Adipose tissue (tissue), 3 donors: ENCODE measurements at regions not wholly inside any gene's neighbourhood (a gene's known extent, or its start where the extent isn't known, plus 50 kb on each side); places are given as distances from the start of the nearest gene placed in this dataset.
"Not testable (repeated sequence)": the region's sequence is repeated elsewhere in the genome, so short reads cannot be mapped to it uniquely, and the experiment has no call there.

ENCODE experiments used
- H3K27ac ChIP-seq: one replicate; pipeline ENCODE4 v1.5.1; 2013; ENCODE audit warnings: low read depth, low read length
- WGBS, 3 donors: extraction: QIAGEN DNeasy Blood & Tissue Kit; methylation state at CpG; one replicate each; pipeline ENCODE4 v1.1.7; 2013; 5-methylcytosine and 5-hydroxymethylcytosine counted together
- donor health status: healthy with polysubstance abuse.
- donor health status: Bipolar disorder and iron deficiency.
- donor health status: healthy.

DNA sequence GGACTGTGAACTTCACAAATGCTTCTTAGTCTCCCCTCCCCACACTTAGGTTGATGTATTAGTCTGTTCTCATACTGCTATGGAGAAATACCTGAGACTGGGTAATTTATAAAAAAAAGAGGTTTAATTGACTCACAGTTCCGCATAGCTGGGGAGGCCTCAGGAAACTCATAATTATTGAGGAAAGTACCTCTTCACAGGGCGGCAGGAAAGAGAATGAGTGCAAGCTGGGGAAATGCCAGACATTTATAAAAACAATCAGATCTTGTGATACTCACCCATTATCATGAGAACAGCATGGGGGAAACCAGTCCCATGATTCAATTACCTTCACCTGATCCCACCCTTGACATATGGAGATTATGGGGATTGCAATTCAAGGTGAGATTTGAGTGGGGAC is 178.8 kb downstream of the SLC38A4 start:
- 59 to 75% (median 74%) methylated on average over 2 of the region's 2 CpGs for WGBS, 3 donors

DNA sequence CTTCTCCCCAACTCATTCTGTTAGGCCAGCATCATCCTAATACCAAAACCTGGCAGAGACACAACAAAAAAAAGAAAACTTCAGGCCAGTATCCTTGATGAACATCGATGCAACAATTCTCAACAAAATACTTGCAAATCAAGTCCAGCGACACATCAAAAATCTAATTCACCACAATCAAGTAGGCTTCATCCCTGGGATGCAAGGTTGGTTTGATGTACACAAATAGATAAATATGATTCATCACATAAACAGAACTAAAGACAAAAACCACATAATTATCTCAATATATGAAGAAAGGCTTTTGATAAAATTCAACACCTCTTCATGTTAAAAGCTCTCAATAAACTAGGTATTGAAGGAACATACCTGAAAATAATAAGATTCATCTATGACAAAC is 184.1 kb downstream of the SLC38A4 start:
- 96 to 98% (median 97%) methylated on average over 2 of the region's 2 CpGs for WGBS, 3 donors
- not testable (repeated sequence) for H3K27ac ChIP-seq

More for the DNA sequence above, 178.8 kb downstream of the SLC38A4 start:
- no peak overlapping the region for H3K27ac ChIP-seq

DNA sequence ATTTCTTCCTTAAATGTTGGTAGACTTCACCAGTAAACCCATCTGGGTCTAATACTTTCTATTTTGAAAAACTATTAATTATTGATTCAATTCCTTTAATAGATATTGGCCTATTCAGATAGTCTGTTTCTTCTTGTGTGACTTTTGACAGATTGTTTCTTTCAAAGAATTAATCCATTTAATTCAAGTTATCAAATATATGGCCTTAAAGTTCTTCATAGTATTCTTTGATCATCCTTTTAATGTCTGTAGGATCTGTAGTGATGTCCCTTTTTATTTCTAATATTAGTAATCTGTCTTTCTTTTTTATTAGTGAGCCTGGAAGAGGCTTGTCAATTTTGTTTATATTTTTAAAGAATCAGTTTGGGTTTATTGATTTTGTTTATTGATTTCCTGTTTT is 190.0 kb downstream of the SLC38A4 start:
- no peak overlapping the region for H3K27ac ChIP-seq

DNA sequence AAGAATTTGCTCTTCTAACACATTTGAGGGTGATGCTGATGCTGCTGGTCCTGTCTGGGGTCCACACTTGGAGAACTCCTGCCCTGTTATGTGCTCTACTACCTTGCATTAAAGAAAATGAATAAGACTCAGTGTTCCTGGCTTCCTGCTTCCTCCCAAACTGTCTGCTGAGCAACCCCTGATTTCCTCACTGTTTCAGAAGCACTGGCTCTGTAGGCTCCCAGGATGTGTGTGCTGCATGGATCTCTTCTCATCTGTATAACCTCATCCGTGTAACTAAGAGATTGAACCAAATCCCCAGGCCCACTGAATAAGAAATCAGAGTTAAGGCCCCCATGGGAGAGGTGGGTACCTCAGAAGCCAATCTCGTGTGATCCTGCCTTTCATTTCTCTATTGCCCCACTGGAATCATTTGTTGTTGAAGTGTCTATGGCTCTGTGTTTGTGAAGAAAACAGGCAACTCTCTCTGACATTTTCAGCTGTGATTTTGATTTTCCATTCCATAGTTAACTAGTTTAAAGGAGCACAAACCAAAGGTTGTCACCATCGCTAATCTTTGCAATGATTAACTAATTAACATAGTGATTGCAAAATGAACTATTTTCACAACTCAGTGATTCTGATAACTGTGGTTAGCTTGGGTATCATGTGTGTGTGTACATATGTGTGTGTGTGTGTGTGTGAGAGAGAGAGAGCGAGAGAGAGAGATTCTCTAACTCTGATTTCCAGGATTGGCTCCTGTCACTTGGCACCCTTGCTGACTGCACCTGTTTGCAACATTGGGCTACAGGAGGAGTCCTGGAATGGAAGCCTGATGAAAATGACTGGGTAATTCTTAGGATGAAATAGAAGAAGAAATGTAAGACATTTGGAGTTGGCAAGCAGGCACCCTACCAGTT is 196.2 kb downstream of the SLC38A4 start:
- WGBS, 3 donors: 52 to 79% (median 79%) methylated on average over 4 of the region's 4 CpGs
- no peak overlapping the region for H3K27ac ChIP-seq

DNA sequence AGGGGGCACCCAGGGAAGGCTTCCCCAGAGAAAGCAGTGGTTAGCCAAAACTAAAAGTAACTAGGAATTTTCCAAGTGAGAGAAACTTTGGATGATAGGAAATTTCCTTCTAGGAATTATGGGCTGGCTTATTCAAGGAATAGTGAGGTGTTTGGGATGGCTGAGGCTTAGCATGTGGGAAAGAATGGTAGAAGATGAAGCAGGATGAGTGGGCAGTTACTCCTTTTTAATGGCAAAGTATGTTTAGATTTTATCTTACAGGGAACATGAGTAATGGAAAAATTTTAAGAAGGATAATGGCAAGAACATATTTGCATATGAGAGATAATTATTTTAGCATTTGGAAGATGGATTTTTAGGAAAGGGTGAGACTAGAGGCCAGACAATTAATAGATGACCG is 197.6 kb downstream of the SLC38A4 start:
- no peak overlapping the region for H3K27ac ChIP-seq
- 74 to 92% (median 75%) methylated on average over 1 of the region's 1 CpG for WGBS, 3 donors

DNA sequence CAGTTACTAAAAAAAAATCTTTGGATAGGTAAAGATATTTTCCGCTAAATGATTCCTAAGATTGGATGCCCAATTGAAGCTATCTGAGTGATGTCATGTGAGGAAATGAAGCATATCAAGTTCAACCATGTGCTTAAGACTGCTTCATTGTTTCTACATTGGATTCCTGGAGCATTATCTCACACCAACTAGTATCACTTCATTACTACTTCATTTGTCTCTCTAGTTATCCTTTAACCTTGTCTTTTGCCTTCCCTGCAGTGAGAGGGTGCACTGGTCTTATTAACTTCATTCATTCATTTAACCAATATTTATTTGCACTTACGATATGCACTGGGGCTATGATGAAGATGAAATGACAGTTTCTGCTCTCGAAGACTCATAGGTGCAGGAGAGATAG is 198.1 kb downstream of the SLC38A4 start:
- 86 to 99% (median 96%) methylated on average over 3 of the region's 3 CpGs for WGBS, 3 donors
- H3K27ac ChIP-seq: no peak overlapping the region

DNA sequence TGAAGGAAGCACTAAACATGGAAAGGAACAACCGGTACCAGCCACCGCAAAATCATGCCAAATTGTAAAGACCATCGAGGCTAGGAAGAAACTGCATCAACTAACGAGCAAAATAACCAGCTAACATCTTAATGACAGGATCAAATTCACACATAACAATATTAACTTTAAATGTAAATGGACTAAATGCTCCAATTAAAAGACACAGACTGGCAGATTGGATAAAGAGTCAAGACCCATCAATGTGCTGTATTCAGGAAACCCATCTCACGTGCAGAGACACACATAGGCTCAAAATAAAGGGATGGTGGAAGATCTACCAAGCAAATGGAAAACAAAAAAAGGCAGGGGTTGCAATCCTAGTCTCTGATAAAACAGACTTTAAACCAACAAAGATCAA is 206.3 kb downstream of the SLC38A4 start:
- WGBS, 3 donors: 77 to 96% (median 86%) methylated on average over 2 to 4 of the region's 5 CpGs
- H3K27ac ChIP-seq: not testable (repeated sequence)

DNA sequence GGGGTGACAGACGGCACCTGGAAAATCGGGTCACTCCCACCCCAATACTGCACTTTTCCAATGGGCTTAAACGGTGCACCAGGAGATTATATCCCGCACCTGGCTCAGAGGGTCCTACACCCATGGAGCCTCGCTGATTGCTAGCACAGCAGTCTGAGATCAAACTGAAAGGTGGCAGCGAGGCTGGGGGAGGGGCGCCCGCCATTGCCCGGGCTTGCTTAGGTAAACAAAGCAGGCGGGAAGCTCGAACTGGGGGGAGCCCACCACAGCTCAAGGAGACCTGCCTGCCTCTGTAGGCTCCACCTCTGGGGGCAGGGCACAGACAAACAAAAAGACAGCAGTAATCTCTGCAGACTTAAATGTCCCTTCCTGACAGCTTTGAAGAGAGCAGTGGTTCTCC is 208.1 kb downstream of the SLC38A4 start:
- not testable (repeated sequence) for H3K27ac ChIP-seq
- WGBS, 3 donors: 91 to 95% (median 94%) methylated on average over 11 of the region's 11 CpGs

DNA sequence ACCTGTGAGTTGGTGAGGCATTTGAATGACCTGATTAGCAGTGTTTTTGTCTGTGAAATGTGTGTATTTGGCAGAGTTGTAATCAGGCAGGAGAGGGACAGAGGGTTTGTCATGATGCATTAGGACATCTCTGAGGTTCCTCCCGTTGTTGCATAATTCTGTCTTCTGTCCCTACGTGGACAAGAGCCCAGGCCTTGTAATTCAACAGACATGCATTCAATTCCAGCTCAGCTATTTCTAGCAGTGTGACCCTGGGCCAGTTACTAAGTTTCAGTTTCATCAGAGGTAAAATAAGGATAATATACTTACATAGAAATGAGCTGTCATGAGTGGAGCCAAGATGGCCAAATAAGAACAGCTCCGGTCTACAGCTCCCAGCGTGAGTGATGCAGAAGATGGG is 208.6 kb downstream of the SLC38A4 start:
- H3K27ac ChIP-seq: no peak overlapping the region
- 54 to 90% (median 65%) methylated on average over 4 of the region's 4 CpGs for WGBS, 3 donors

DNA sequence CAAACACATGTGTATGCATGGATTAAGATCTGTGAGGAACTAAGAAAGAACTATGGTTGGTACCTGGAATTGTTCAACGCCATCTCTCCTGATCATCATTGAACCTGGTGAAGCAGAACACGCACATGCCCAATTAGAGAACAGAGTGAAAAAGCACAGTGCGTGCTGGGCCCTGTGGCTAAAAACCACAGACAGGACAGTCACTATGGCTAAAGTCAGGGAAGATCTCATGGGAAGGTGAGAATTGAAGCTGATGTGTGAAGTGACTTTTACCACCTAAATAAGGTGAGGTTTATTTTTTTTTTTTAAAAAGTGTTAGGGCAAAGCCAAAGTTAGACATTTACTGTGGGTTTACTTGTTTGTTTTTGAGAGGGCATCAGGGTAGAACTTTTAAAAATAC is 215.0 kb downstream of the SLC38A4 start:
- 94 to 98% (median 97%) methylated on average over 3 of the region's 3 CpGs for WGBS, 3 donors
- H3K27ac ChIP-seq: no peak overlapping the region

DNA sequence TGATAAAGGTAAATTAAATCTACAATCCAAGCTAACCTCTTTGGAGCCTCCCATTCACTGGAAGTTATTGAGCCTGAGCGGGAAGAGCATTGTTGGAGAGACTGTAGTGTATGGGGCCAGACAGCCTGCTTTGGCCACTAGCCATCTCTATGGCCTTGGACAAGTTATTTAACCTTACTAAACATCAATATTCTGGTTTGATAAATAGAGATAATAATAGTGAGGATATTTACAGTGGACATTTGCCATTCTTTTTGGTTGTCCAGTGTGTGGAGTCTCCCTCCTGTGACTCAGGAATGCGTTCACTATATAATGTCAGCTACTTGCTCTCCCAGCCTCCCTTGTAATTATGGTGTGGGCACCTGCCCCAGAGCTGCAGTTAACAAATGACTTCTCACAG is 216.1 kb downstream of the SLC38A4 start:
- H3K27ac ChIP-seq: no peak overlapping the region
- 39 to 97% (median 96%) methylated on average over 2 of the region's 2 CpGs for WGBS, 3 donors

DNA sequence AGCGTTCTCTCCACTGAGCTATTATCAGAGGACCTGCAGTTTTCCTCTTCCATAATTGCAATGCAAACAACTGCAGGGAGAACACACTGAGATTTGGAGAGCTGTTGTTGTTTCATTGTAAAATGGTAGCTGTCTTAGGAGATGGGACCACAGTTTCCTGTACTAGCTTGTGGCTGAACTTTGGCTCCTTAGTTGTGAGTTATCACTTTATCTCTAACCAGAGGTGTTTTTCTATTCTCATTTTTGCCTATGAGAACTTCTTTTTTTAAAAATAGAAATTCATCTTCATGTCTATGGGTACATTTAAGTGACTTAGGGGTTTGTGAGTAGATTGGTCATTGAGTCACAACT is 216.5 kb downstream of the SLC38A4 start:
- WGBS, 3 donors: 49 to 88% (median 62%) methylated on average over 1 of the region's 1 CpG
- no peak overlapping the region for H3K27ac ChIP-seq

DNA sequence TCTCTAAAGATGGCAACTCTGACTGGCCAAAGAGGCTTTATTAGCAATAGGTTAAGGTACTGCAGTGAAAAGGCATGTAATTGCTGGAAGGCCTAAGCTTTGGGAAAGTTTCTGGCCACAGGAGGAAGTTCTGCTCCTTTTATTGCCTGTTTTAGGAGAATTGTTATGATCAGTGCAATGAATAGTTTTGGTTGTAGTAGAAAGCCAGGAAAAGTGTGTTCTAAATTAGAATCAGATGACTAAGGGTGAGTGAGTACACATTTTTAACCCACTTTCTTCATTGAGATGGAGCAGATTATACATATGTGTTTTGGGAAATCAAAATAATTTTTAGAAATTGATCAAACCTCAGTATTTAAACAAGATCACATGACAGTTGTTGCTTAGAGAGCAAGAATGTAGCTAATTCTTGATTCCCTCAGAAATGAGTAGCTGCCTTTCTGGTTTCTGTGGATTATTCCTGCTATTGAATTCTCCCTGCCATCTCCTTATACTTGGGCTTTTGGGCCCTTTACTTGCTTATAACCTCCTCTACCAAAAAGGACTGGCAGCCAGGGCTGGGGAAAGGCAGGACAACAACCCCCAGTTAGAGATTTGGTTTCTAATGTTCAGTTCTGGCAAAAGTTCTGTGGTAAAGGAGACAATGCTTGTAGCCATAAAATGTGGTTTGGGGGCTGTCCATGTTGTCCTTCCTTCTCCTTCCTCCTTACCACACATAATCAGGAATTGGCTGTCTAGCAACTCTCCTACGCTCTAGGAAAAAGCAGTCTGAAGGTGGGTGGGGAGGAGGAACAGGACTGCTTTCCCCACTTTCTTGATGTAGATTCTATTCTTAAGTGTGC is 217.1 kb downstream of the SLC38A4 start:
- WGBS, 3 donors: 61 to 100% (median 68%) methylated on average over 1 of the region's 1 CpG
- H3K27ac ChIP-seq: no peak overlapping the region

DNA sequence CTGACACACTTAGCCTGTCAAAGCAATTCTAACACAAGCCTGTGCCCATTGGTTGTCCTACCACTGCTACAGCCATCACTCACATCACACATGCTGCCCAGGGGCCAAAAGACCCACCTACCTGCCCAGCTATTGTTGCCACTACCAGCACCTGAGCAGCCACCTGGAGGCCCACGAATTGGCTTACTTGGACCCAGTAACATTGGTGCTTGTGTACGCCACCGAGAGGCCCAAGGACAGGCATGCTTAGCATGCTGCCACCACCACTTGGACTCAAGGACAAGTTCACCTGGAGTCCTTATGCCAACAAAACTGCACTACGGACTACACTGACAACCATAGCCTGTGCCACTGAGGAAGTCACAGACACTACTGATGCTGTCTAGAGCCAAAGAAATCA is 221.1 kb downstream of the SLC38A4 start:
- H3K27ac ChIP-seq: no peak overlapping the region
- WGBS, 3 donors: 65 to 95% (median 91%) methylated on average over 4 of the region's 4 CpGs

DNA sequence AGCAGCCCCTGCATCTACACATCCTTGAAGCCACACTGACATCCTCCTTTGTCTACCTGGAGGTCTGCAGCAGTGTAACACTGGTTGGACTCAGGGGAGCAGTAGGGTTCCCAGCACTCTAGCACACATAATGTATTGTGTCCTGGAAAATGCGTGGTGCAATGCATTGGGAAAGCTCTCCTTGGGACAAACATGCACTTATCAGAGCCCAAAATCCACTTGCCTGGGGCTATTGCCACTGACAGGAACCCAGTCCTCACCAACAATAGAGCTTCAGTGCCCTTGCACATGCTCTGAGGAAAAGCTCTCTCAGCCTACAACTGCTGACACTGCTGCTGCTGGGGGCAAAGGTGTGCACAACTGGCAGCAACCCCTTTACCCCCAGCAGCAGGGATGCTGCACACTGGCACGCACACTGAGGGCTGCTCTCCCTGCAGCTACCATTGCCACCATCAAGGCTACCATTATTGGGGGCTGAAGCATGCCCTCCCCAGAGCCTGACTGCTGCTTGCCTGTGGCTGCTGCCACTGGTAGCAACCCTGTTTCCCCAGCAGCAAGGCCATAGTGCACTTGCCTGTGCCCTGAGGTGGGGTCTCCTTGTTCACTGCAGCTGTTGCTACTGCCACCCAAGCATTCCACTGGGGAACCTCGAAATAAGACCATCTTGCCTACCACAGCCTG is 221.9 kb downstream of the SLC38A4 start:
- 82 to 97% (median 92%) methylated on average over 3 of the region's 3 CpGs for WGBS, 3 donors
- no peak overlapping the region for H3K27ac ChIP-seq

DNA sequence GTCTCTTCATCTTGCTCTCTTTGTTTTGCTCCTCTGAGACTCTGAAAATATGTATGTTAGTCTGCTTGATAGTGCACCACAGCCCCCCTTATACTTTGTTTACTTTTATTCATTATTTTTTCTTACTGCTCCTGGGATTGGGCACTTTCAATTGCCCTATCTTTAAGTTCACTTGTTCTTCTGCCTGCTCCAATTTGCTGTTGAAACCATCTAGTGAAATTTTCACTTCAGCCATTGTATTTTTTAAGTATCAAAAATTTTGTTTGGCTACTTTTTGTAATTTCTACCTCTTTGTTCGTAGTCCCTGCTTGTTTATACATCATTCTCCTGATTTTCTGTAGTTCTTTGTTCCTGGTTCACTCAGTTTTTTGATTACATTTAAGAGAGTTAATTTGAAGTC is 223.3 kb downstream of the SLC38A4 start:
- WGBS, 3 donors: 93 to 94% (median 94%) methylated on average over 1 of the region's 1 CpG
- H3K27ac ChIP-seq: no peak overlapping the region

DNA sequence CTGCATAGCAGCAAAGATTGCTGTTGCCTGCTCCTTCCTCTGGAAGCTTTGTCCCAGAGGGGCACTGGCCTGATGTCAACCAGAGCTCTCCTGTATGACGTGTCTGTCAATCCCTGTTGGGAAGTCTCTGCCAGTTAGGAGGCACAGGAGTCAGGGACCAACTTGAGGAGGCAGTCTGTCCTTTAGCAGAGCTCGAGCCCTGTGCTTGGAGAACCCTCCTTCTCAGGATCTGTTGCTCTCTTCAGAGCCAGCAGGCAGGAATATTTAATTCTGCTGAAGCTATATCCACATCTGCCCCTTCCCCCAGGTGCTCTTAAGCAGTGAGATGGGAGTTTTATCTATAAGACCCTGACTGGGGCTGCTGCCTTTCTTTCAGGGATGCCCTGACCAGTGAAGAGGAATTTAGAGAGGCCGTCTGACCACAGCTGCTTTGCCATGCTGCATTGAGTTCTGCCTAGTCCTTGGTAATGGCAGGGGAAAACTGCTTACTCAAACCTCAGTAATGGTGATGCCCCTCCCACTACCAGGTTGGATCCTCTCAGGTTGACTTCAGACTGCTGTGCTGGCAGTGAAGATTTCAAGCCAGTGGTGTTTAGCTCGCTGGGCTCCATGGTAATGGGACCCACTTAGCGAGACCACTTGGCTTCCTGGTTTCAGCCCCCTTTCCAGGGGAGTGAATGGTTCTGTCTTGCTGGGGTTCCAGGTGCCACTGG is 218.6 kb upstream of the SLC38A2 start:
- 80 to 98% (median 91%) methylated on average over 5 of the region's 5 CpGs for WGBS, 3 donors
- no peak overlapping the region for H3K27ac ChIP-seq

DNA sequence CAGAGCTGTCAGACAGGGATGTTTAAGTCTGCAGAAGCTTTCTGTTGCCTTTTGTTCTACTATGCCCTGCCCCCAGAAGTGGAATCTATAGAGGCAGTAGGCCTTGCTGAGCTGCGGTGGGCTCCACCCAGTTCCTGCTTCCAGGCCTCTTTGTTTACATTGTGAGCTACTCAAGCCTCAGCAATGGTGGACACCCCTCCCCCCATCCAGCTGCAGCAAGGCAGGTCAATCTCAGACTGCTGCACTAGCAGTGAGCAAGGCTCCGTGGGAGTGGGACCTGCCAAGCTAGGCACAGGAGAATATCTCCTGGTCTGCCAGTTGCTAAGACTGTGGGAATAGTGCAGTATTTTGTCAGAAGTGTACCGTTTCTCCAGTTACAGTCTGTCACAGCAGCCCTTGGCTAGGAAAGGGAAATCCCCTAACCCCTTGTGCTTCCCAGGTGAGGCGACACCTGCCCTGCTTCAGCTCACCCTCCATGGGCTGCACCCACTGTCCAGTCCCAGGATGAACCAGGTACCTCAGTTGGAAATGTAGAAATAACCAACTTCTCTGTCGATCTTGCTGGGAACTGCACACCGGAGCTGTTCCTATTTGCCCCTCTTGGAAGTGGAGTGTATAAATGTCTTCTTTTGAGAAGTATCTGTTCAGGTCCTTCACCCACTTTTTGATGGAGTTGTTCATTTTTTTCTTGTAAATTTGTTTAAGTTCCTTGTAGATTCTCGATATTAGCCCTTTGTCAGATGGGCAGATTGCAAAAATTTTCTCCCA is 213.5 kb upstream of the SLC38A2 start:
- 65 to 78% (median 76%) methylated on average over 7 of the region's 7 CpGs for WGBS, 3 donors
- H3K27ac ChIP-seq: no peak overlapping the region
